Activated CD4-positive, alpha-beta T cell treated with anti-CD3 and anti-CD28 coated beads, Interleukin-10, Interleukin-2, amounts not matched to agents 100 ng/mL and 50 ng/mL, durations not matched to agents 16 hours and 8 hours (primary cell): ENCODE measurements at regions not wholly inside any gene's neighbourhood (a gene's known extent, or its start where the extent isn't known, plus 50 kb on each side); places are given as distances from the start of the nearest gene placed in this dataset.

Source experiments
- DNase-seq: peaks from one replicate; pipeline ENCODE4 v3.0.0-alpha.2; 2020

- DNase-seq, result no peak
These were observed 851.6 kb upstream of the SALL3 start for GRCh38 chr18:78128004-78128403.

- DNase-seq, result no peak
These were observed 850.4 kb upstream of the SALL3 start for GRCh38 chr18:78129260-78129659.

GRCh38 chr18:78130232-78131195 is 849.1 kb upstream of the SALL3 start:
- DNase-seq, result no peak

- DNase-seq, result no peak
These were observed 845.9 kb upstream of the SALL3 start for GRCh38 chr18:78133729-78134128.

- DNase-seq, result no peak
These were observed 842.6 kb upstream of the SALL3 start for GRCh38 chr18:78136986-78137385.

GRCh38 chr18:78138983-78139496 is 840.6 kb upstream of the SALL3 start:
- DNase-seq, result no peak

- DNase-seq, result no peak
These were observed 839.3 kb upstream of the SALL3 start for GRCh38 chr18:78140294-78140693.

GRCh38 chr18:78144669-78145068 is 834.9 kb upstream of the SALL3 start:
- no peak for DNase-seq

GRCh38 chr18:78145096-78145495 is 834.5 kb upstream of the SALL3 start:
- DNase-seq, result no peak

GRCh38 chr18:78146136-78147085 is 833.2 kb upstream of the SALL3 start:
- DNase-seq, result no peak

- no peak for DNase-seq
These were observed 829.0 kb upstream of the SALL3 start for GRCh38 chr18:78150590-78150989.

GRCh38 chr18:78151234-78151633 is 828.4 kb upstream of the SALL3 start:
- DNase-seq, result no peak

GRCh38 chr18:78151948-78152725 is 827.5 kb upstream of the SALL3 start:
- DNase-seq, result no peak

- DNase-seq, result no peak
These were observed 826.3 kb upstream of the SALL3 start for GRCh38 chr18:78153362-78153761.

- DNase-seq, result no peak
These were observed 825.2 kb upstream of the SALL3 start for GRCh38 chr18:78154444-78154843.

- no peak for DNase-seq
These were observed 824.8 kb upstream of the SALL3 start for GRCh38 chr18:78154853-78155252.

- no peak for DNase-seq
These were observed 823.2 kb upstream of the SALL3 start for GRCh38 chr18:78156466-78156865.

GRCh38 chr18:78158943-78159342 is 820.7 kb upstream of the SALL3 start:
- no peak for DNase-seq

- no peak for DNase-seq
These were observed 820.2 kb upstream of the SALL3 start for GRCh38 chr18:78159397-78159796.

- no peak for DNase-seq
These were observed 818.5 kb upstream of the SALL3 start for GRCh38 chr18:78160961-78161656.

- no peak for DNase-seq
These were observed 814.1 kb upstream of the SALL3 start for GRCh38 chr18:78165525-78165924.

- no peak for DNase-seq
These were observed 811.1 kb upstream of the SALL3 start for GRCh38 chr18:78168526-78168925.
